DND-41 (cell line): ENCODE measurements at regions not wholly inside any gene's neighbourhood (a gene's known extent, or its start where the extent isn't known, plus 50 kb on each side); places are given as distances from the start of the nearest gene placed in this dataset.

Experiments
- ATAC-seq: fragments of 200-7000 bp; cut with Tn5 transposase; 3 replicates; pipeline ENCODE4 v1.9.1; 2021; ENCODE audit warnings: low read depth; ENCODE audit not compliant: insufficient read depth
- DNase-seq: peaks from one replicate; pipeline ENCODE4 v3.0.0-alpha.2; 2020
- H2AFZ ChIP-seq: 2 replicates; pipeline ENCODE4 v1.6.0; 2012; ENCODE audit warnings: low read depth, low read length
- H3K27ac ChIP-seq: 2 replicates; pipeline ENCODE4 v1.5.1; 2012; ENCODE audit warnings: low read length, inconsistent platforms
- H3K27me3 ChIP-seq: fragments of 200-600 bp; sonication (generic); 2 replicates; pipeline ENCODE4 v1.6.0; 2012; ENCODE audit warnings: low read length, mild to moderate bottlenecking, inconsistent platforms; ENCODE audit not compliant: insufficient read depth, poor library complexity
- H3K36me3 ChIP-seq: 2 replicates; pipeline ENCODE4 v1.5.1; 2012; ENCODE audit warnings: low read length, inconsistent platforms; ENCODE audit not compliant: insufficient read depth
- H3K4me1 ChIP-seq: 2 replicates; pipeline ENCODE4 v1.5.1; 2012; ENCODE audit warnings: mild to moderate bottlenecking, low read length; ENCODE audit not compliant: insufficient read depth
- H3K4me2 ChIP-seq: 2 replicates; pipeline ENCODE4 v1.6.0; 2012; ENCODE audit warnings: mild to moderate bottlenecking, moderate library complexity, low read length, inconsistent platforms; ENCODE audit not compliant: insufficient read depth
- H3K4me3 ChIP-seq, 2 experiments: fragments of 200-600 bp in 1 of 2; shearing (Covaris generic) in 1 of 2; 2 replicates each; pipeline ENCODE4 v1.5.1; 2012 to 2016; ENCODE audit warnings: inconsistent platforms in 2 of 2, low read length in 2 of 2, mild to moderate bottlenecking in 2 of 2, low read depth in 1 of 2, moderate library complexity in 1 of 2
- H3K79me2 ChIP-seq: 2 replicates; pipeline ENCODE4 v1.6.0; 2012; ENCODE audit warnings: low read length, inconsistent platforms; ENCODE audit not compliant: insufficient read depth
- H3K9ac ChIP-seq: 2 replicates; pipeline ENCODE4 v1.6.0; 2012; ENCODE audit warnings: low read depth, mild to moderate bottlenecking, inconsistent platforms, low read length, moderate library complexity
- H3K9me3 ChIP-seq: 2 replicates; pipeline ENCODE4 v1.5.1; 2012; ENCODE audit warnings: low read length, moderate library complexity, mild to moderate bottlenecking, inconsistent platforms; ENCODE audit not compliant: insufficient read depth, severe bottlenecking
- H4K20me1 ChIP-seq: 2 replicates; pipeline ENCODE4 v1.6.0; 2012; ENCODE audit warnings: low read length; ENCODE audit not compliant: insufficient read depth
- EZH2 ChIP-seq: IDR thresholded peaks from 3 replicates; pipeline ENCODE4 v1.6.1; 2012; ENCODE audit warnings: borderline replicate concordance, low read depth, mild to moderate bottlenecking, moderate library complexity, low read length, inconsistent platforms; ENCODE audit not compliant: severe bottlenecking
- TF ChIP-seq, protein P1 (sequence below): IDR thresholded peaks from 2 replicates; pipeline ENCODE4 v1.5.1; 2012; ENCODE audit warnings: borderline replicate concordance, low read length, moderate library complexity, mild to moderate bottlenecking; ENCODE audit not compliant: poor library complexity, severe bottlenecking; ENCODE audit errors: extremely low read depth

DNA sequence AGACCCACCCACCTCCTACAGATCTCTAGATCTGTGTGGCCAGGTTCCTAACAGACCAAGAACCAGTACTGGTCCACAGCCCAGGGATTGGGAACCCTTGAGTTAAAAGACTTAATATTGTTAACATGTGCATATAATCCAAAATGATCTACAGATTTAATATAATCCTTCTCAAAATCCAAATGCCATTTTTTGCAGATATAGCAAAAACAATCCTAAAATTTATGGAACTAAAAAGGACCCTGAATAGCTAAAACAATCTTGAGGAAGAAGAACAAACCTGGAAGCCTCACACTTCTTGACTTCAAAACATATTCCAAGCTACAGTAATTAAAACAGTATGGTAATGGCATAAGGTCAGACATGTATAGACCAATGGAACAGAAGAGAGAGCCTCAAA is 206.9 kb upstream of the SIX2 start:
- no peaks in the 10 kb centered on the region for H4K20me1 ChIP-seq
- H2AFZ ChIP-seq, result no peak overlapping the region
- no peak overlapping the region for H3K4me2 ChIP-seq
- TF ChIP-seq, protein P1, sequence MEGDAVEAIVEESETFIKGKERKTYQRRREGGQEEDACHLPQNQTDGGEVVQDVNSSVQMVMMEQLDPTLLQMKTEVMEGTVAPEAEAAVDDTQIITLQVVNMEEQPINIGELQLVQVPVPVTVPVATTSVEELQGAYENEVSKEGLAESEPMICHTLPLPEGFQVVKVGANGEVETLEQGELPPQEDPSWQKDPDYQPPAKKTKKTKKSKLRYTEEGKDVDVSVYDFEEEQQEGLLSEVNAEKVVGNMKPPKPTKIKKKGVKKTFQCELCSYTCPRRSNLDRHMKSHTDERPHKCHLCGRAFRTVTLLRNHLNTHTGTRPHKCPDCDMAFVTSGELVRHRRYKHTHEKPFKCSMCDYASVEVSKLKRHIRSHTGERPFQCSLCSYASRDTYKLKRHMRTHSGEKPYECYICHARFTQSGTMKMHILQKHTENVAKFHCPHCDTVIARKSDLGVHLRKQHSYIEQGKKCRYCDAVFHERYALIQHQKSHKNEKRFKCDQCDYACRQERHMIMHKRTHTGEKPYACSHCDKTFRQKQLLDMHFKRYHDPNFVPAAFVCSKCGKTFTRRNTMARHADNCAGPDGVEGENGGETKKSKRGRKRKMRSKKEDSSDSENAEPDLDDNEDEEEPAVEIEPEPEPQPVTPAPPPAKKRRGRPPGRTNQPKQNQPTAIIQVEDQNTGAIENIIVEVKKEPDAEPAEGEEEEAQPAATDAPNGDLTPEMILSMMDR, result no peak
- no peak for TF ChIP-seq EZH2
- H3K27ac ChIP-seq, result no peak overlapping the region
- H3K27me3 ChIP-seq, result no peaks in the 10 kb centered on the region
- DNase-seq (no peak), ATAC-seq (no peak)
- no peaks in the 10 kb centered on the region for H3K36me3 ChIP-seq
- no peaks in the 10 kb centered on the region for H3K9me3 ChIP-seq
- H3K4me3 ChIP-seq, result no peak overlapping the region
- H3K4me1 ChIP-seq, result peaks cover 19% of the 10 kb centered on the region
- no peak overlapping the region for H3K9ac ChIP-seq
- no peaks in the 10 kb centered on the region for H3K79me2 ChIP-seq

DNA sequence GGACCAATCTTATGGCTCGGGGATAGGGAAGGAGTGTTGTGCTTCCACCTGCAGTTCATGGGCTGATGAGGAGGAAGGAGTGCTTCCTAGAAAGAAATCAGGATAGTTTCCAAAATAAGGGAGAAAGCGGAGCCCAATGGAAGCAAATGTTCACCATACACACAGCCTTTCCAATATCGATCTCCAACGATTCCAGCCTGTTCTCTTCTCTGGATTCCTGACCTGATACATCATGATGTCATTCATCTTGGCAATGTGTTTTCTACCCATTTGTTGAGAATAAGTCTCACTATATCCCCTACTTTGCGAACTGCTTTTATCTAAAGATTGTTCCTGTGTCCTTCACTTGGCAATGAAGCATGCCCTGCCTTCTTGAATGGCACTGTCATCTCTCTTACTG is 205.3 kb upstream of the SIX2 start:
- DNase-seq, result no peak
- no peak overlapping the region for H3K4me3 ChIP-seq
- H3K27me3 ChIP-seq, result no peaks in the 10 kb centered on the region
- H2AFZ ChIP-seq, result no peak overlapping the region
- no peak overlapping the region for H3K9ac ChIP-seq
- H3K27ac ChIP-seq, result no peak overlapping the region
- H3K9me3 ChIP-seq, result no peaks in the 10 kb centered on the region
- 0 out of 2 replicates have a peak, but pooled peaks cover 4% of the 10 kb centered on the region for H3K4me1 ChIP-seq
- ATAC-seq, result no peak
- H4K20me1 ChIP-seq, result no peaks in the 10 kb centered on the region
- TF ChIP-seq EZH2, result no peak
- TF ChIP-seq, protein P1, result no peak
- H3K36me3 ChIP-seq, result no peaks in the 10 kb centered on the region
- no peaks in the 10 kb centered on the region for H3K79me2 ChIP-seq
- no peak overlapping the region for H3K4me2 ChIP-seq

DNA sequence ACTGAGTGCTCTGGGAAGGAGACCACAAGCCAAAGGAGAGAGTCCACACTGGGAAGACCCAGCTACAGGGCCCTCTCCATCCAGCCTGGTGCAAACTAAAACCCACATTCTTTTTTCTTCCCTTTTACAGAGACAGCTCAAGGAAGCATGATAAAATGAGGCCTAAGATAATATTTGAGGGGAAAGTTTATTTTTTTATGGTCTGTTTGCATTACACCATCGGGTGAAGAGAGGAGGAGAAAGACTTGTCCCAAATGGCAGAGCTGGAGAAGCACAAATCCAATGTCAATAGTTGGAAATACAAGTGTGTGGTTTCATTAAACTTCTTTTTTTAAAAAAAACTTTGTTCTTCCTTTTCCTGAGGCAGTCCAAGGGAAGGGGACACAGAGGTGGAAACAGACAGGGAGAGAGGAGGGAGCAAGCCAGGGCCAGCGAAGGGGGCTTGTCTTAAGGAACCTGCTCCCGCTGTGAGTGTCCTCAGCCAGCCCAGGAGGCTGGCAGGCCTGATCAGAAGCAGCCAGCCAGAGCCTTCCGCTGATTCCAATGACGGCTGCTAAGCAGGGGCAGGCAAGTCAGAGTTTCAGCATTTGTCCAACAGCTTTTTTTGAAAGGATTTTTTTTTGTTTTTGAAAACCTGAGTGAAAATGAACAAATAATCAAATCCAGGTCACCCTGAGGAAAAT is 203.8 kb upstream of the SIX2 start:
- ATAC-seq (no peak), DNase-seq (no peak)
- Histone ChIP-seq H3K27me3 (no peaks in the 10 kb centered on the region), H3K9me3 (no peaks in the 10 kb centered on the region), H3K4me2 (no peak overlapping the region), H3K4me3 (no peak overlapping the region), H3K9ac (no peak overlapping the region), H3K36me3 (no peaks in the 10 kb centered on the region), H4K20me1 (no peaks in the 10 kb centered on the region), H3K27ac (no peak overlapping the region), H3K79me2 (no peaks in the 10 kb centered on the region), H2AFZ (no peak overlapping the region), H3K4me1 (0 out of 2 replicates have a peak, but pooled peaks cover 3% of the 10 kb centered on the region)
- TF ChIP-seq, protein P1, result no peak
- no peak for TF ChIP-seq EZH2
